SHP77 treated with DMSO at 0.1 percent for 48 hours (cell line): ENCODE measurements at regions not wholly inside any gene's neighbourhood (a gene's known extent, or its start where the extent isn't known, plus 50 kb on each side); places are given as distances from the start of the nearest gene placed in this dataset.
"Not testable (repeated sequence)": the region's sequence is repeated elsewhere in the genome, so short reads cannot be mapped to it uniquely, and the experiment has no call there.

Experiments used
- DNase-seq: peaks from one replicate; lab custom pipeline; 2025; lab: John Stamatoyannopoulos, UW

DNA sequence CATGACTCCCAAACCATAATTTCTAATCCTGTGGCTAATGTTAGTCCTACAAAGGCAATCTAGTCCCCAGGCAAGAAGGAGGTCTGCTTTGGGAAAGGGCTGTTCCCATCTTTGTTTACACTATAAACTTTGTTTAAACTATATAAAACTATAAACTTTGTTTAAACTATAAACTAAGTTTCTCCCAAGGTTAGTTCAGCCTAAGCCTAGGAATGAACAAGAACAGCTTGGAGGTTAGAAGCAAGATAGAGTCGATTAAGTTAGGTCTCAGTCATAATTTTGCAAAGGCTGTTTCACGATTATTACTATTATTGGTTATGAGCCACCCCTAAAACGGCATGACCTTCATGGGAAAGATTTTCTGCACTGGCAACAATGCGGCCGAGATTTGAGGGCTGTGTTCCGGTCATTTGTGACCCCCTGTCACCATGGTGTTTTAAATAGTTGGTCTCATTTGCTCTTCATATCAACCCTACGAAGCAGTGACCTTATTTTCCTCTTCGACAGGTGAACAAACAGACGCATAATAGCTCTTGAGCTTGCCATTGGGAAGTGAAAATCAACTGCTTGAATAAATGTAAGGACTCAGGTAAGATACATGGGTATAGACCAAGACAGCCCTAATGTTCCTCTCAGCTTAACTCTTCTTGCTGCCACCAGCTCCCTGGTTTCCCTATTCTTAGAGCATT is 322.6 kb upstream of the TMEM132C start:
- DNase-seq: peak; percentile 3

GRCh38 chr12:127957001-127957660 is 309.8 kb upstream of the TMEM132C start:
- no peak for DNase-seq

GRCh38 chr12:127962303-127962702 is 304.7 kb upstream of the TMEM132C start:
- DNase-seq: no peak

- DNase-seq: no peak
Observed at GRCh38 chr12:127963933-127964332, 303.0 kb upstream of the TMEM132C start.

GRCh38 chr12:127964717-127965116 is 302.3 kb upstream of the TMEM132C start:
- no peak for DNase-seq

DNA sequence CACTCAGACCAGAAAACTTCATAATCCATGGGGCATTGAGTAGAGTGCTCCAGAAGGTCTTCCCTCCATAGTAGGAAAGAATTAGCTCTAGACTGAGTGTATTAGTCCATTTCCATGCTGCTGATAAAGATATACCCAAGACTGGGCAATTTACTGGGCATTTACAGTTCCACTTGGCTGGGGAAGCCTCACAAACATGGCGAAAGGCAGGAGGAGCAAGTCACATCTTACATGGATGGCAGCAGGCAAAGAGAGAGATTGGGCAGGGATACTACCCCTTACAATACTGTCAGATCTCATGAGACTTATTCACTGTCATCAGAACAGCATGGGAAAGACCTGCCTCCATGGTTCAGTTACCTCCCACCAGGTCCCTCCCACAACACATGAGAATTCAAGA is 300.6 kb upstream of the TMEM132C start:
- DNase-seq: no peak

DNA sequence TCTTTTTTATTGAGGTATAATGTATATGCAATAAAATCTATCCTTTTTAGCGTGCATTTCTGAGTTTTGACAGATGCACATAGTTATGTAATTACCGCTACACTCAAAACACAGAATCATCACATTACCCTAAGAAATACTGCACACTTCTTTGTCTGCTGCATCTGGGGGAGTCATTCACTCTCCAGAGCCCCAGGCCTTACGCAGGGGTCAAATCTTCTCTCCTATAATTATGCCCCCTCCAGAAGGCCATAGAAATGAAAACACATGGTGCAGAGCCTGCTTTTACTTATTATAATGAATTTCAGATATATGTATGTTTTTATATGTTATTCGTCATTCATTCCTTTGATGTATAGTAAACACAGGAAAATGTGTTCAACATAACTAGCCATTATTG is 296.5 kb upstream of the TMEM132C start:
- no peak for DNase-seq

DNA sequence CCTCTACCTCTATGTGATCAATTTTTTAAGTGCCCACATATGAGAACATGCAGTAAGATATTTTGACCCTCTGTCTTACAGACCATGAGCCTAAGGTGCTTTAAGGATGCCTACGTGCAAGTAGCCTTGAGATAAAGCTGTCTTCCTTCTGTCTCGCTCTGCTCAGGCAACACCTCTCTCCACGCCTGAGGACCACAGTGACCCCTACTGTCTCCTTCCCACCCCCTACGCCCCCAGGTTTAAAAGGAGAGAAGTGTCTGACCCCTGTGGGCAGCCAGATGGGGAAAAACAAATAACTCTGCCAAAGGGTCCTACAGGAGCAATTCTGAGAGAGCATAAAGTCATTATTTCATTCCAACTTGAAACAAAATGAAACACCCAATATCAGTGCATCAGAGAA is 286.4 kb upstream of the TMEM132C start:
- DNase-seq: no peak

- no peak for DNase-seq
Observed at GRCh38 chr12:127981875-127982274, 285.1 kb upstream of the TMEM132C start.

DNA sequence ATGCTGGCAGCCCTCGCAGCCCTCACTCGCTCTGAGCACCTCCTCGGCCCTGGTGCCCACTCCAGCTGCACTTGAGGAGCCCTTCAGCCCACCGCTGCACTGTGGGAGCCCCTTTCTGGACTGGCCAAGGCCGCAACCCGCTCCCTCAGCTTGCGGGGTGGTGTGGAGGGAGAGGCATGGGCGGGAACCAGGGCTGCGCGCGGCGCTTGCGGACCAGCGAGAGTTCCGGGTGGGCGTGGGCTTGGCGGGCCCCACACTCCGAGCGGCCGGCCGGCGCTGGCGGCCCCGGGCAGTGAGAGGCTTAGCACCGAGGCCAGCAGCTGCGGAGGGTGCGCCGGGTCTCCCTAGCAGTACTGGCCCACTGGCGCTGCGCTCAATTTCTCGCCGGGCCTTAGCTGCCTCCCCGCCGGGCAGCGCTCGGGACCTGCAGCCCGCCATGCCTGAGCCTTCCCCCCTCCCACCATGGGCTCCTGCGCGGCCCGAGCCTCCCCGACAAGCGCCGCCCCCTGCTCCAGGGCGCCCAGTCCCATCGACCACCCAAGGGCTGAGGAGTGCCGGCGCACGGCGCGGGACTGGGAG is 283.7 kb upstream of the TMEM132C start:
- not testable (repeated sequence) for DNase-seq

DNA sequence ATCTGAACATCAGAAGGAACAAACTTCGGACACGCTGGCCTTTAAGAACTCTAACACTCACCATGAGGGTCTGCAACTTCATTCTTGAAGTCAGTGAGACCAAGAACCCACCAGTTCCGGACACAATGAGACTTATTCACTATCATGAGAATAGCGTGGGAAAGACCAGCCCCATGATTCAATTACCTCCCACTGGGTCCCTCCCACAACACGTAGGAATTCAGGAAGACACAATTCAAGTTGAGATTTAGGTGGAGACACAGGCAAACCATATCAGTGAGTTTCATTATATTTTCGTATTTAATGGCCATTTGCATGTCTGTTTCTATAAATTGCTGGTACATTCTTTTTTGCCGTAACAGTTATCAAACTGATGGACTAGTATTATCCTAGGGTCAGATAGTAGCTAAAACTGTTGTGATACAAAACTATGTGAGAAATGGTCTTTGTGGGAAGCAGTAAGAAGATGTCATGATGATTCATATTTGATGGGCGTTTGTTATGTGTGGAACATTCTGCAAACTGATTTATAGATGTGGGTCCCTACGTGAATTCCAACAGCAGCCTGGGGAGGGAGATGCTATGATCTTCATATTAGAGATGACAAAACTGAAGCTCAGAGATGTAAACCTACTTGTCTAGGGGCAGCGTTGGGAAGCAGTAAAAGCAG is 282.4 kb upstream of the TMEM132C start:
- DNase-seq: no peak

GRCh38 chr12:127987199-127987901 is 279.6 kb upstream of the TMEM132C start:
- no peak for DNase-seq

GRCh38 chr12:127991485-127991884 is 275.5 kb upstream of the TMEM132C start:
- no peak for DNase-seq

GRCh38 chr12:127998988-127999387 is 268.0 kb upstream of the TMEM132C start:
- DNase-seq: no peak

DNA sequence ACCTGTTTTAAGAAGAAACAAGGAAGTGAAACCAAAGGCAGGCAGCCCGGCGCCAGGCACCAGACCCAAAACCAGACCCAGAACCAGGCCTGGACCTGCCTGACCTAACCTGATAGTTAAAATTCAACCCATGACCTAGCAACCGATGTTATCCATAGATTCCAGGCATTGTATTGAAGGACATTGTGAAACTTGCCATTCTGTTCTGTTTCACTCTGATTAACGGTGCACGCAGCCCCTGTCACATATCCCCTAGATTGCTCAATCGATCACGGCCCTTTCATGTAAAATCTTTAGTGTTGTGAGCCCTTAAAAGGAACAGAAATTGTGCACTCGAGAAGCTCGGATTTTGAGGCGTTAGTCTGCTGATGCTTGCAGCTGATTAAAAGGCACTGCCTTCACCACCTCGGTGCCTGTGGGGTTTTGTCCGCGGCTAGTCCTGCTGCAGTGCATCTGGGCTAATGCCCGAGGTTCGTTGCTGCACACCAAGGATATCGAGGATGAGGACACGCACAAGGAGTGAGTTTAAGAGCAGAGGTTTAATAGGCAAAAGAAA is 262.5 kb upstream of the TMEM132C start:
- DNase-seq: no peak

DNA sequence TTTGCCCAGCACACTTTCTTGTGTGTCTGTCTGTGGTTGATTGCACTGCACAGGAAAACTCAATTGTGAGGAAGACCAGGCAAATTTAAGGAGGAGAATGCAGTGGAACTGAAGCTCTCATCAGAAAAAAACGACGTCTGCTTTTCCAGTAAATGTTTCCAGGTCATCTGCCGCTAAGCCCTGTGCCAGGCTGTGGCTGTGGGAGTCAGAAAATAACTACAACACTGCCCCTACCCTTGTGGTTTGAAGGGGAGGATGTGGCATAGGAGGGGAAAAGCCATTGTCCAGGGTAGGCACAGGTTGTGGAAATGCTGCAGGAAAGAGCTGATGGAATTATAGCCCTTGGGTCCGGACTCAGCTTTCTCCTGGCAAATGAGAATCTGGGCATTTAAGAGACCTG is 259.7 kb upstream of the TMEM132C start:
- no peak for DNase-seq

GRCh38 chr12:128008341-128008740 is 258.6 kb upstream of the TMEM132C start:
- DNase-seq: no peak

- no peak for DNase-seq
Observed at GRCh38 chr12:128009108-128009507, 257.9 kb upstream of the TMEM132C start.

- no peak for DNase-seq
Observed at GRCh38 chr12:128012110-128012509, 254.9 kb upstream of the TMEM132C start.

- no peak for DNase-seq
Observed at GRCh38 chr12:128015276-128015675, 251.7 kb upstream of the TMEM132C start.

- no peak for DNase-seq
Observed at GRCh38 chr12:128018067-128018466, 248.9 kb upstream of the TMEM132C start.

DNA sequence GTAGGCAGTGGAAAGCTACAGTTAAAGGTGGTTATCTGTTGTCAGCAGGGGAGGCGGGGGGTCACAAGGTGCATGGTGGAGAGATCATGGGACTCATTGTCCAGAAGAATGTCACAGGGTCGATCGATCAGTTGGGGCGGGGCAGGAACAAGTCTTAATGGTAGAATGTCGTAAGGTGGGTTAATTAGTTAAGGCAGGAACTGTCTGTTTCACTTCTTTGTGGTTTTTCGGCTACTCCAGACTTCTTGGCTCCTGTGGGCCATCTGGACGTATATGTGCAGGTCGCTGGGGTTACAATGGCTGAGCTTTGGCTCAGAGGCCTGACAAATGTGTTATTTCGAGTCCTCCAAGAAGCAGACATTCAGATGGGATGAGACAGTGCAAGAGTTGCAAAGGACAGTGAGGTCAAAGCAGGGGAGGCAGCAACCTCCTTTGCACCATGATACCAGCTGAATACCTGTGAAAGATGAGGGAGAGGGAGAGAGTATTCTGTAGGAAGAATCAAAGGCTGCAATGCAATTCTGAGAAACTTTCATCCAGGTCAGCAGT is 246.9 kb upstream of the TMEM132C start:
- no peak for DNase-seq
